HCT116 (cell line): ENCODE measurements at regions not wholly inside any gene's neighbourhood (a gene's known extent, or its start where the extent isn't known, plus 50 kb on each side); places are given as distances from the start of the nearest gene placed in this dataset.

ENCODE experiments used
- ATAC-seq: fragments of 200-7000 bp; cut with Tn5 transposase; 2 replicates; pipeline ENCODE4 v1.9.1; 2020; ENCODE audit warnings: mild to moderate bottlenecking, moderate library complexity
- BruUV-seq: library from RNA; stranded (reverse); fragments of 400-500 nt; replicated peaks from 2 replicates; lab custom pipeline; 2021; lab: Mats Ljungman, UMichigan
- CTCF ChIA-PET: fragments of 300-600 bp; sonication (Branson Sonifier 250); formaldehyde crosslinking; loops from one replicate; lab custom pipeline; 2021; ENCODE audit warnings: antibody characterized with exemption; lab: Charles Lee
- POLR2A ChIA-PET: fragments of 300-600, 350-600 bp; sonication (Branson Sonifier 250); formaldehyde crosslinking; loops from one replicate; lab custom pipeline; 2021; ENCODE audit warnings: antibody characterized with exemption; lab: Charles Lee
- RAD21 ChIA-PET, 2 experiments: fragments of 300-600 bp; sonication (Branson Sonifier 250); formaldehyde crosslinking; loops; one replicate each; lab custom pipeline; 2023; ENCODE audit warnings: low total read pairs in 2 of 2; ENCODE audit not compliant: uncharacterized antibody in 2 of 2, unreplicated experiment in 2 of 2, low non-redundant PET in 1 of 2; lab: Charles Lee
- DNase-seq: peaks from one replicate; pipeline ENCODE4 v3.0.0-alpha.2; 2010; ENCODE audit warnings: low read depth, low spot score
- H2AFZ ChIP-seq: fragments of 200-600 bp; shearing (Covaris generic), sonication (generic); 2 replicates; pipeline ENCODE4 v1.6.1; 2017; ENCODE audit warnings: low read depth, mixed run types, mixed read lengths, antibody characterized with exemption, low read length; ENCODE audit not compliant: poor library complexity, severe bottlenecking
- H3K27ac ChIP-seq: 2 replicates; pipeline ENCODE4 v1.5.1; 2012; ENCODE audit warnings: low read depth, low read length
- H3K27me3 ChIP-seq: fragments of 200-600 bp; sonication (generic); 2 replicates; pipeline ENCODE4 v1.6.1; 2016; ENCODE audit warnings: mixed run types, low read length, mixed read lengths; ENCODE audit not compliant: insufficient read depth
- H3K36me3 ChIP-seq, 2 experiments: fragments of 200-500 bp in 1 of 2; fragments of 200-600 bp in 1 of 2; sonication (Bioruptor generic) in 1 of 2; sonication (generic) in 1 of 2; 2 replicates each; pipeline versions ENCODE4 v1.5.1 to v1.6.1; 2014 to 2016; ENCODE audit warnings: low read length in 2 of 2, inconsistent platforms in 1 of 2, mixed read lengths in 1 of 2, mixed run types in 1 of 2; ENCODE audit not compliant: insufficient read depth in 2 of 2, control insufficient read depth in 1 of 2
- H3K4me1 ChIP-seq, 2 experiments: fragments of 200-600 bp in 1 of 2; sonication (generic) in 1 of 2; 2 replicates each; pipeline versions ENCODE4 v1.5.1 to v1.6.1; 2012 to 2017; ENCODE audit warnings: low read length in 2 of 2, inconsistent platforms in 1 of 2, mild to moderate bottlenecking in 1 of 2, mixed read lengths in 1 of 2, mixed run types in 1 of 2, moderate library complexity in 1 of 2; ENCODE audit not compliant: insufficient read depth in 2 of 2, control insufficient read depth in 1 of 2
- H3K4me2 ChIP-seq: fragments of 200-600 bp; sonication (generic); 2 replicates; pipeline ENCODE4 v1.6.1; 2017; ENCODE audit warnings: mixed run types, low read length, mixed read lengths
- H3K4me3 ChIP-seq, 2 experiments: fragments of 200-600 bp in 1 of 2; sonication (generic) in 1 of 2; replicated peaks in 1 of 2; 2 replicates each; pipeline ENCODE4 v1.5.1; 2011 to 2016; ENCODE audit warnings: low read length in 2 of 2, control low read depth in 1 of 2, low read depth in 1 of 2, mild to moderate bottlenecking in 1 of 2, mixed read lengths in 1 of 2, mixed run types in 1 of 2
- H3K79me2 ChIP-seq: fragments of 200-600 bp; sonication (generic); 2 replicates; pipeline ENCODE4 v1.6.1; 2017; ENCODE audit warnings: mild to moderate bottlenecking, mixed run types, low read length, moderate library complexity, mixed read lengths; ENCODE audit not compliant: insufficient read depth
- H3K9ac ChIP-seq: fragments of 200-600 bp; sonication (generic); 2 replicates; pipeline ENCODE4 v1.6.1; 2016; ENCODE audit warnings: low read length, mixed read lengths
- H3K9me2 ChIP-seq: fragments of 200-600 bp; sonication (generic), shearing (Covaris generic); 2 replicates; pipeline ENCODE4 v1.6.1; 2017; ENCODE audit warnings: mixed run types, mild to moderate bottlenecking, moderate library complexity; ENCODE audit not compliant: insufficient read depth
- H3K9me3 ChIP-seq, 2 experiments: fragments of 200-500 bp in 1 of 2; fragments of 200-600 bp in 1 of 2; sonication (Bioruptor generic) in 1 of 2; sonication (generic) in 1 of 2; 2 replicates each; pipeline ENCODE4 v1.6.1; 2014 to 2017; ENCODE audit warnings: low read length in 2 of 2, mixed read lengths in 2 of 2, inconsistent platforms in 1 of 2, low read depth in 1 of 2, mild to moderate bottlenecking in 1 of 2, mixed run types in 1 of 2, moderate library complexity in 1 of 2; ENCODE audit not compliant: control insufficient read depth in 1 of 2, insufficient read depth in 1 of 2
- H4K20me1 ChIP-seq: fragments of 200-600 bp; sonication (generic), shearing (Covaris generic); 2 replicates; pipeline ENCODE4 v1.6.1; 2017; ENCODE audit warnings: mixed run types, mild to moderate bottlenecking, moderate library complexity; ENCODE audit not compliant: insufficient read depth
- ATF3 ChIP-seq: IDR thresholded peaks from 2 replicates; pipeline ENCODE4 v1.6.1; 2012
- CBX3 ChIP-seq: IDR thresholded peaks from 2 replicates; pipeline ENCODE4 v1.6.1; 2012; ENCODE audit warnings: low read depth
- CEBPB ChIP-seq: IDR thresholded peaks from 2 replicates; pipeline ENCODE4 v1.6.1; 2012; ENCODE audit warnings: low read depth
- ELF1 ChIP-seq: IDR thresholded peaks from 2 replicates; pipeline ENCODE4 v1.6.1; 2012; ENCODE audit warnings: low read depth, borderline replicate concordance
- EZH2 ChIP-seq: fragments of 200-600 bp; sonication (generic); IDR thresholded peaks from 2 replicates; pipeline ENCODE4 v1.6.1; 2017; ENCODE audit warnings: antibody characterized with exemption, mixed run types
- FOSL1 ChIP-seq: IDR thresholded peaks from 2 replicates; pipeline ENCODE4 v1.6.1; 2012; ENCODE audit warnings: low read depth
- JUND ChIP-seq: IDR thresholded peaks from 2 replicates; pipeline ENCODE4 v1.6.1; 2012
- POLR2A ChIP-seq: IDR thresholded peaks from 2 replicates; pipeline ENCODE4 v1.7.0; 2011; ENCODE audit warnings: borderline replicate concordance; ENCODE audit not compliant: insufficient read depth, insufficient read length; ENCODE audit errors: extremely low read depth
- POLR2AphosphoS5 ChIP-seq: IDR thresholded peaks from 2 replicates; pipeline ENCODE4 v1.6.1; 2011; ENCODE audit warnings: mild to moderate bottlenecking, low read depth, low read length, moderate library complexity
- RAD21 ChIP-seq: IDR thresholded peaks from 2 replicates; pipeline ENCODE4 v1.6.1; 2012; ENCODE audit warnings: low read depth, mild to moderate bottlenecking
- SIN3A ChIP-seq: IDR thresholded peaks from 2 replicates; pipeline ENCODE4 v1.6.1; 2012; ENCODE audit warnings: low read depth
- SP1 ChIP-seq: IDR thresholded peaks from 2 replicates; pipeline ENCODE4 v1.6.1; 2012; ENCODE audit warnings: low read depth
- TCF7L2 ChIP-seq: IDR thresholded peaks from 2 replicates; pipeline ENCODE4 v1.7.0; 2011; ENCODE audit warnings: borderline replicate concordance, inconsistent platforms; ENCODE audit not compliant: insufficient read depth, insufficient read length; ENCODE audit errors: extremely low read depth
- YY1 ChIP-seq: IDR thresholded peaks from 2 replicates; pipeline ENCODE4 v1.6.1; 2011; ENCODE audit warnings: low read length, low read depth, moderate library complexity, mild to moderate bottlenecking; ENCODE audit not compliant: insufficient replicate concordance; ENCODE audit errors: extremely low read depth
- ZBTB33 ChIP-seq: IDR thresholded peaks from 2 replicates; pipeline ENCODE4 v1.6.1; 2011; ENCODE audit warnings: mild to moderate bottlenecking, low read length, moderate library complexity; ENCODE audit not compliant: insufficient replicate concordance; ENCODE audit errors: extremely low read depth
- ZFX ChIP-seq: fragments of 450-650 bp; IDR thresholded peaks from 2 replicates; pipeline ENCODE4 v1.6.1; 2017
- intact Hi-C: fragments of 100-400 bp; cut with micrococcal nuclease; formaldehyde crosslinking; loops from 2 replicates; pipeline ENCODE4 v1.10.0; 2022

- TF ChIP-seq TCF7L2 (no peak), FOSL1 (no peak), RAD21 (no peak), CBX3 (no peak), SP1 (no peak), POLR2A (no peak), JUND (no peak), ELF1 (no peak), SIN3A (no peak), YY1 (no peak), ZFX (no peak), ZBTB33 (no peak), POLR2AphosphoS5 (no peak), CEBPB (no peak), ATF3 (no peak), EZH2 (no peak)
- no peak overlapping the region for H3K27ac ChIP-seq
- ChIA-PET CTCF (no interaction called here), RAD21 (no interaction called here), POLR2A (no interaction called here)
- no peaks in the 10 kb centered on the region for H3K9me3 ChIP-seq
- intact Hi-C loops = no loop called here
- no peak for DNase-seq
- no peaks in the 10 kb centered on the region for H3K27me3 ChIP-seq
- no TSS peak for BruUV-seq
- no peak for ATAC-seq
- H3K4me3 ChIP-seq = no peak overlapping the region
- H3K4me2 ChIP-seq = no peak overlapping the region
- no peak overlapping the region for H2AFZ ChIP-seq
- H3K9me2 ChIP-seq = no peaks in the 10 kb centered on the region
- no peaks in the 10 kb centered on the region for H3K79me2 ChIP-seq
- no peaks in the 10 kb centered on the region for H3K36me3 ChIP-seq
- no peaks in the 10 kb centered on the region for H3K4me1 ChIP-seq
- H4K20me1 ChIP-seq = no peaks in the 10 kb centered on the region
- no peak overlapping the region for H3K9ac ChIP-seq
These were observed 172.8 kb upstream of the RASA1 start for GRCh38 chr5:87094833-87095232.
